GM19324 (cell line): ENCODE measurements at regions not wholly inside any gene's neighbourhood (a gene's known extent, or its start where the extent isn't known, plus 50 kb on each side); places are given as distances from the start of the nearest gene placed in this dataset.
"Not testable (repeated sequence)": the region's sequence is repeated elsewhere in the genome, so short reads cannot be mapped to it uniquely, and the experiment has no call there.

ENCODE experiments used
- ATAC-seq: cut with Tn5 transposase; IDR thresholded peaks from one replicate; pipeline ENCODE4 v1.9.1; 2021; ENCODE audit warnings: mild to moderate bottlenecking, moderate library complexity; ENCODE audit not compliant: unreplicated experiment, low FRiP score

GRCh38 chr5:32842813-32843530 lies 131.9 kb downstream of the NPR3 start:
- no peak for ATAC-seq

DNA sequence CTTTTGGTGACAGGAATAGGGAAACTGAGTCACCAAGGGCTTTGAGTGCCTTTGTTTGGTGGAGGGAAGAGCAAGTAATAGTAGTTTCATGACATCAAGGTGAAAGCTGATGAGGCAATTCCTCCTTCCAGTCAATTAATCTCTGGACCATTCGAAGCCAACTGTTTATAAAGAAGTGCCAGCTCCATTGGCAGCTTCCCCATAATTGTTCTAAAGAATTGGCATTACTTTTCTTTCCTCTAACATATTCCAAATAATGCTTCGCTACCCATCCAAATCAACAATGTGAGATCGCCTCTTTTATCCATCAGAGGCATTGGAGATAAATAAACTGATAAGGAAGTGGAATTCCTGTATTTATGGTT lies 132.4 kb downstream of the NPR3 start:
- ATAC-seq, result no peak

GRCh38 chr5:32845171-32845570 lies 134.1 kb downstream of the NPR3 start:
- no peak for ATAC-seq

- ATAC-seq, result no peak
Observed at GRCh38 chr5:32848120-32848519, 137.0 kb downstream of the NPR3 start.

DNA sequence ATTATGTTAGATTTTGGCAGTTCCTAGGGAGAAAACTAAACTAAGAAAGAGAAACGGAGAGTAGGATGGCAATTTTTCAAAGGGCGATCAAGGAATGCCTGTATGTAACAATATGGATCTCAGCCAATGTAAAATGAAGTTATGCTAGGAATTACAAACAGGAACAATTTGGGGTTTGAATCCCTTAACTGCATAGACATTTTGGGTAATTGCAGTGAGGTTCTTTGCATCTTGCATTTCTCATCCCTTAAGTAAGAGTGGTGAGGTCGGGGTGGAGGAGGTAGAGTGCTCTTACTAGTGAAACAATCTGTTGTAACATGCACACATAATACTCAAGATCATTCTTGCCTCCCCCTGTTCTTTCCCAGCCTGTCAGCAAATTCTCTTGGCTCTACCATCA lies 137.6 kb downstream of the NPR3 start:
- ATAC-seq, result no peak

DNA sequence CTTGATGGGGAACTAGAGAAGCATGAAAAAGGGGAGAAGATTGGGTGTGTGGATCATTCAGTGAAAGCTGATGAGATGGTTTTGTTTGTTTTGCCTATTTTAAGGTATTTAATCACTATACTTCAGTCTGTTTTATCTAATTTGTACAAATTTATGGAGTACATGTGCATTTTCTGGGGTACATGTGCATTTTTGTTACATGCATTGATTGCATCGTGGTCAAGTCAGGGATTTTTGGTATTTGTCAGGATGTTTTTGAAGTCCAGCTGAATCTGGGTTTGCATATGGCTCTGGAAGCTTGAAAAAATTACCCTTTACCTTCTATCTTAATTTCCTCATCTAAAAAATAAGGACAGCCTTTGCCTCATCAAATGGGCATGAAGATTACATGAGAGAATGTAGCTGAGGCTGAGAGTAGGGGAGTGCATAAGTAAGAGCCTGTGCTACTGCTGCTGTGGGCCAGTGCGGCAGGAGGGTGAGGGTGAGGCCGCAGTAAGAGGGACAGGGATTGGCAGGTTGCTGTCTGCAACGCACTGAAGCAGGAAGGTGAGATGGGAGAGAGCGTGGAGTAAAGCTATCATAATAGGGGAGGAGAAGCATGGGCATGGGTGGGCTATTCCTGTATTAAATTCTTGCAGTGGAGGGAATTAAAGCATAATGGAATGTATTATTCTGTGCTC lies 139.8 kb downstream of the NPR3 start:
- no peak for ATAC-seq

DNA sequence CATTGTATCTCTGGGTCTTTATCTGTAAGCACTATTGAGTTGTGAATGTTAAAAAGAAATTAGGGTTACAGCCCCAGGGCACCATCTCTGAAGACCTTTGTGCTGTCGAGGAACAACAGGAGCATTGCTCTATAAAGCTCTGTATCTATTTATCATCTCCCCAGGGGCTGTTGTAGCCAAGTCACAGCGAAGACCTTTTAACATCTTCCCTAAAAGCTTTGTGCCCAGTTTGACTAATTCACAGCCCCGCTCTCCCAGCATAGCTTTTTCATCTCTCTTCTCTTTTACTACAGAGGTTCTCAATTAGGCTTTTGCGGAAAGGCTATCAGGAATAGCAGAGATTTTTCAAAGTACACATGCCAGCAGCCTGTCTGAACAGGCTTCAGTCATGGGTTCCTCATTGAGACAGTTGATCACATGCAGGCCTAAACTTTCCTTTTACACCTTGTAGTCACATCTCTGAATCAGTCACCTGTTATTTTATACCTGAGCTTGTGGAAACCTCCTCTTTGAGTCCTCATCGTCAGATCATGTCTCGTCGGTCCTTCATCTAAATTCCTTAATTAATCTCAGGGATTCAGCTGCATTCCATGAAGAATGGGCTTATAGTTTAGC lies 140.5 kb downstream of the NPR3 start:
- ATAC-seq, result no peak

DNA sequence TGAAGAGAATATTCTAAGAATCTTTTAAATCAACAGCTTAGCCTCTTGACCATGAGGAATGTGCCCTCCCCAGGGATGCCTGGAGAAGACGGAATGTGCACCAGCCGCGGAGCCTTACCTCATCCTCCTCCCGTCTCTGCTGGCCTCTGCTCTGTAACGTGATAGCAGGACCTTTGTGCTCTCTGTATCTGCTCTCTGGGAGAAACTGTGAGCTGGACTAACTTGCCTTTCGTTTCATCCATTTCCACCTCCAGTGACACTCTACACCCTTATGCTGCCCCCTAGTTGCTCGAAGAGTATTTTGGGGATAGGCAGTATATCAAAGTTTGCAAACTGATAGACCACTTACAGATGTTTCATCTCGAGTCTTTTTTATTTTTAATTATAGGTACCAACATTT lies 141.4 kb downstream of the NPR3 start:
- no peak for ATAC-seq

GRCh38 chr5:32852976-32853375 lies 141.9 kb downstream of the NPR3 start:
- ATAC-seq, result no peak

GRCh38 chr5:32854473-32854872 lies 143.4 kb downstream of the NPR3 start:
- no peak for ATAC-seq

GRCh38 chr5:32859211-32859641 lies 148.1 kb downstream of the NPR3 start:
- ATAC-seq, result no peak

DNA sequence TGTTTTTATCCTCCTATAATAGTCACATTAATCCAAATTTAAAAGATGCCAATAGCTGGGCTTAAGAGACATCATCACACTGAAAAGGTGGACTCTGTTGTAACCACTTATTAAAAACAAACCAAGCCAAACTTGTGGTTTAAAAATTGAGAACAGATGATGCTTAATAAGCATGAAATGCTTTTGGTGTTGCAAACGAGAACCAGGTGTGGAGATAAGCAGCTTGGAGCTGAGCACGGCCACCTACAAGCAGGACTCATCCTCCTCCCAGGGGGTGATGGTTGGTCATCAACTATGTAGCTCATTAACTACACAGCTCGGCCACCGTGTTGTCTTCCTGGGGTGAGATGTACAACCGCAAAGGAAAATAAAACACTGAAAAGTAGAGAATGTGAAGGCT lies 154.4 kb downstream of the NPR3 start:
- no peak for ATAC-seq

- ATAC-seq, result no peak
Observed at GRCh38 chr5:32866138-32866537, 155.0 kb downstream of the NPR3 start.

DNA sequence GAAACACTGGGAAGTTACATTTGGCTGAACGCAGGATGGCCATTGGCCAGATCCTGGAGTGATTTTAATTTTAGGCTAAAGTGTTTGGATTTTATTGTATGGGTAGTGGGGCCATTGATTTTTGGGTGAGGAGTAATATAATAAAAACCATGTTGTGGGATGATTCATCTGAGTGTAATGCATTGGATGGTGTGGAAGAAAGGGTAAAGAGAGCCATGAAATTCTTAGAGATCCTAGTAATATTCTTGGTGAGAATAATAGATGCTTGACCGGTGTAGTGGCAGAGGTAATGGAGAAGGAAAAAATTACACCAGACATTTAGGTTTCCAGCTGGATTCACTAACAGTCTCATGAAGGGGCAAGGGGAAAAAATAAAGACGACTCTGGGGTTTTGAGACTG lies 158.1 kb downstream of the NPR3 start:
- ATAC-seq, result no peak

DNA sequence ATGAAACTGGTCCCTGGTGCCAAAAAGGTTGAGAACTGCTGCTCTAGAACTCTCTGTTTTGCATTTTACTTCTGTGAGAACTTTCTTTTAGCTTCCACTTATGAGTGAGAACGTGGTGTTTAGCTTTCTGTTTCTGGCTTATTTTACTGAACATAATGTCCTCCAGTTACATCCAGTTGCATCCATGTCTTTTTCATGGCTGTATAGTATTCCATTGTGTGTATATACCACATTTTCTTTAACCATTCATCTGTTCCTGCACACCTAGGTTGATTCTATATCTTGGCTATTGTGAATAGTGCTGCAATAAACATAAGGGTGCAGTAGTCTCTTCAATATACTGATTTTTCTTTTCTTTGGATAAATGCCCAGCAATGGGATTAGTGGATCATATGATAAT lies 165.7 kb downstream of the NPR3 start:
- no peak for ATAC-seq

DNA sequence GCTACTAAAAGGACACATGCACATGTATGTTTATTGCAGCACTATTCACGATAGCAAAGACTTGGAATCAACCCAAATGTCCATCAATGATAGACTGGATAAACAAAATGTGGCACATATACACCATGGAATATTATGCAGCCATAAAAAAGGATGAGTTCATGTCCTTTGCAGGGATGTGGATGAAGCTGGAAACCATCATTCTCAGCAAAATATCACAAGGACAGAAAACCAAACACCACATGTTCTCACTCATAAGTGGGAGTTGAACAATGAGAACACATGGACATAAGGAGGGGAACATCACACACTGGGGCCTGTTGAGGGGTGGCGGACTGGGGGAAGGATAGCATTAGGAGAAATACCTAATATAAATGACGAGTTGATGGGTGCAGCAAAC lies 168.2 kb downstream of the NPR3 start:
- ATAC-seq, result not testable (repeated sequence)

DNA sequence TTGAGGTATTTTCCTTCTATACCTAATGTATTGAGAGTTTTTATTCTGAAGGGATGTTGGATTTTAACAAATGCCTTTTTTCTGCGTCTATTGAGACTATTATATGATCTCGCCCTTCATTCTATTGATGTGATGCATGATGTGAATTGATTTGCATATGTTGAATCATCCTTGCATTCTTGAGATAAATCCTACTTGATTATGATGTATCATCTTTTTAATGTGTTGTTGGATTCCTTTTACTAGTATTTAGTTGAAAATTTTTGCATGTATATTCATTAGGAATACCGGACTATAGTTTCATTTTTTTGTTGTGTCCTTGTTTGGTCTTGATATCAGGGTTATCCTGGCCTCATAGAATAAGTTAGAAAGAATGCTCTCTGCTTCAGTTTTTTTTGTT lies 169.7 kb downstream of the NPR3 start:
- ATAC-seq, result no peak

DNA sequence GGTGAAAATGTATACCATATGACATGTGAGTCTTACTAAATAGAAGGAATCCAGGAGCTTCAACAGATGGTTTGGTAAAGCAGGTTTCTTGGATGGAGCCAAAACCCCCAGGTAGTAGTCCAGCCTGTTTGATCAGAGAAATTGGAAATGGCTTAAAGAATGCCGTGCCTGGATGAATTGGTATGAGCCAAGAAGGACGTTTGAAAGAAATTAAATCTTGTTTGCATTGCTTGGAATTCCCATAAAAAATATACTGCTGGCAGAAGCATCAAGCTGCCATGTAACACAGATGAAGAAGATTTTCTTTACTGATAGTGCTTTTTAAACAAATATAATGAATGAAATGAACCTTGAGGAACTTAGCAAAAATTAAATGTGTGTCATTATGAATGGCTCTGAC lies 176.3 kb downstream of the NPR3 start:
- no peak for ATAC-seq

GRCh38 chr5:32889078-32889477 lies 178.0 kb downstream of the NPR3 start:
- no peak for ATAC-seq

DNA sequence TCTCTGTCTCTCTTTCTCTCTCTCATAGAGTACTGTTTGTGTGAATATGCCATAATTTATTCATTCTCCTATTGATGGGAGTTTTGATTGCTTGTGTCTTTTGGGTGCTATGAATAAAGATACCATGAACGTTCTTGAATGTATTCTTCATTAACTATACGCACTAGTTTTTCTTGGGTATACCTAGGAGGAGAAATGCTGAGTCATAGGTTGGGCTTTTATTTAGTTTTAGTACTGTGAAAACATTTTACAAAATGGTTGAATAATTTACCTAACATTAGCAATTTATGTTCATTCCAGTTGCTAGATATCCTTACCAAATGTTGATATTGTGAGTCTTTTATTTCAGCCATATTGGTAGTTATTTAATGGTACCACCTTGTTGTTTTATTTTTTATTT lies 192.5 kb downstream of the NPR3 start:
- no peak for ATAC-seq

DNA sequence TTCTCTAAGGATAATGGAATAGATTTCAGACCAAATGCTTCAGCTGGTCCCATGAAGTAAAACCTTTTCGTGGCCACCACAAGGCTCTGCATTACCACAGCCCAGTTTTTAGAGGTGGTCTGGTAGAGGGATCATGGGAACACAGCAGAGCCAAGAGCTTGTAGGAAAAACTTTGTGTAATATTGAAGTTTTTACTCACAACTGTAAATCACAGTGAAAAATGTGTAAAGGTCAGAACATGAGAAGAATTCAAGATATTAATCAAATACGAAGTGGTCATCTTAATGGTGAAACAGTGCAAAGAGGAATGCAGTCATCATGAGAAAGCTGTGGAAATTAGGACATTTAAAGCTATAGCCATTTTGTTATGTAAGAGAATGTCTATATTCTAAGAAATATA lies 197.5 kb downstream of the NPR3 start:
- no peak for ATAC-seq

DNA sequence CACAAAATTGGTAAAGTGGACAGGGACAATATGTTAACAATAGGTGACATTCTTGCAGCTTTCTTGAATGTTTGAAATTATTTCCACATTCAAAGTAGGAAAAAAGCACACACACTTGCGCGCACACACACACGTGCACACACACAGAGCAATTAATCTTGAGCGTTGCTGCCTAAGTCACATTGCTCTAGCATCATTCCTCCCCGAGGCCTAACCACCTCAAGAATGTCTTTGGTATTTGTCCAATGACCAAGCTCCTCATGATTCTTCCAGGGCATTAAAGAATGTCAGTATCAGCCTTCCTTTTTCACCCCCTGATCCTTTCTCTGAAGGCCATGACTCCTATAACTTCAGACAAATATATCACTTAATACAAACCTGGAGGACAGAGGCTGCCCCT lies 198.1 kb downstream of the NPR3 start:
- no peak for ATAC-seq
